Raji (cell line): ENCODE measurements at regions not wholly inside any gene's neighbourhood (a gene's known extent, or its start where the extent isn't known, plus 50 kb on each side); places are given as distances from the start of the nearest gene placed in this dataset.

Source experiments
- POLR2A ChIP-seq: IDR thresholded peaks from 2 replicates; pipeline ENCODE4 v1.6.1; 2011; ENCODE audit warnings: low read depth, low read length, control low read depth; ENCODE audit not compliant: insufficient read depth

GRCh38 chr3:182618085-182618732 is 175.1 kb upstream of the ATP11B start:
- no peak for TF ChIP-seq POLR2A

DNA sequence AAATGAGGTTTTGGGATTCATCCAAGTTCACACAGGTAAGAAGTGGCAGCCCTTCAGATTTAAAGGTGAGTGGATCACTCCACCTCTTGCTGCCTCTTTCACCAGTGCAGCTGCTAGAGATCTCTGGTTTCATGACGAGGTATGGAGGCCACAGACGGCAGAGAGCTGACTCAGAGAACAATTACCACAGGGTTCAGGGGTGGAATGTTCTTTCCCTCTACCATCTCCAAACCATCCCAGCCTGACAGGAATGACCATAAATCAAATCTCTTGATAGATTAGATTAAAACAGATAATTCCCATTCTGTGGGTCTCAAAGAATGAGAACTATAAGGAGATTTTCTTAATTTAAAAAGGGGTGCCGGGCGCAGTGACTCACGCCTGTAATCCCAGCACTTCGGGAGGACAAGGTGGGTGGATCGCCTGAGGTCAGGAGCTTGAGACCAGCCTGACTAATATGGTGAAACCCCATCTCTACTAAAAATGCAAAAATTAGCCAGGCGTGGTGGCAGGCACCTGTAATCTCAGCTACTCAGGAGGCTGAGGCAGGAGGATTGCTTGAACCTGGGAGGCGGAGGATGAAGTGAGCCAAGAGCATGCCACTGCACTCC is 174.2 kb upstream of the ATP11B start:
- no peak for TF ChIP-seq POLR2A

DNA sequence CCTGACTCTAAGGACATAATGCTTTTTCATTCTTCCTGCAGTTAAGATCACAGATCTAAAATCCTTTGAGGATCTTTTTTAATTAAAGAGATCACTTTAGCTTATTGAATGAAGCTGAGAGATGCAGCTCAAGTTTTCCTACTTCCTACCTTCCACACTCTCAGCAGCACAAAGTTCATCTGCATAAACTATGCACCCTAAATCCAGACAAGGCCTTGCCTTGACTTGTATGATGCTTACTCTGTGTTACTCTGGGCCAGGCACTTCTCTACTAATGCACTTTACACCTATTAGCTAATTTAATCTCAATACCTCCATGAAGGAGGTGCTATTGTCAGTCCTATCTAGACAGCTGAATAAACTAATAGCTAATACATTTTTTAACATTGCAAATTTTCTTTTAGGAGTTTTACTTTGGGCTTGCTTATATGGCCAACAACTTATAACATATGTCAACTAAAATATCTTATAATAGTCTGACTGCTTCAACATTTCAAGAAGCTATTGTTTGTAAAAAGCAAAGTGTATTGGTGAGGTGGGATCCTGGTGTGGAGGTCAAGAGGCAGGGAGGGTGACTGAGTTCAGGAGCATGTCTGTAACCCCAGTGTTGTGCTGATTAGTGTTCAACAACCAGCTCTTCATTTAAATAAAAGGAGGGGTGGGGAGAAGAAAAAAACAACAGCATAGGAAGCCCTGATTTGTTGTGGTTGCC is 172.4 kb upstream of the ATP11B start:
- TF ChIP-seq POLR2A: no peak

DNA sequence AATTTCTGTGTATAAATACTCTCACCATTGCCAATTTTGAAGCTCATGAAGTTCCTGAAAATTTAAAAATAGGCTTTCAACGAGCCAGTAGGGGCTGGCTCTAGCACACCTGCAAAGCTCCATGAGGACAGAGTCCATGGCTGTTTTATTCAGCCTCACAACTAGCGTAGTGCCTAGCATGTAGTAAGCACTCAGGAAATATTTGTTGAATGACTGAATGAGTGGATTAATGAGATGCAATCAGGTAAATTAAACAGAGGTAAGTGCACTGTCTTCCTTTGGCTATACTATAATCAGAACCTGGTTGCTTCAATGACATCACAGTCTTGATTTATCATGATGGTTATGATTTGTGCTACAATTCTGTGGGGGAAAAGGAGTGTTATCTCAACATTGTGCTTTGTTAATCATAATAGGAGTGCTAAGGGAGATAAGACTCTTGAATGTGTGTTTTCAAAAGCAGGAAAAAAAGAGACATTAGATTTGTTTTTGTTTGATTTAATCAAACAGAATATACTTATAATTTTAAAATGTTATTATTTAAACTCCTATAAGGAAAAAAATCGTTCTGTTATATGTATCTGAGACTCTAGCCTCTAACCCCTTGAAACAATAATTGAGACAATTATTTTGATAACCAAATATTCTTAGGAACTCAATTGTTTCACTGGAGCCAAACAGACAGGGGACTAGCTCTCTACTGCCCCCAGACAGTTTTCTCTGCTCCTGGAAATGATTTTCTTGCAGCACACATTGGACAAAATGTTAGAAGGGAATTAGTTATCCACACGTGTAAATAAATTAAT is 171.7 kb upstream of the ATP11B start:
- no peak for TF ChIP-seq POLR2A

- no peak for TF ChIP-seq POLR2A
These were observed 171.1 kb upstream of the ATP11B start for GRCh38 chr3:182622241-182622545.

DNA sequence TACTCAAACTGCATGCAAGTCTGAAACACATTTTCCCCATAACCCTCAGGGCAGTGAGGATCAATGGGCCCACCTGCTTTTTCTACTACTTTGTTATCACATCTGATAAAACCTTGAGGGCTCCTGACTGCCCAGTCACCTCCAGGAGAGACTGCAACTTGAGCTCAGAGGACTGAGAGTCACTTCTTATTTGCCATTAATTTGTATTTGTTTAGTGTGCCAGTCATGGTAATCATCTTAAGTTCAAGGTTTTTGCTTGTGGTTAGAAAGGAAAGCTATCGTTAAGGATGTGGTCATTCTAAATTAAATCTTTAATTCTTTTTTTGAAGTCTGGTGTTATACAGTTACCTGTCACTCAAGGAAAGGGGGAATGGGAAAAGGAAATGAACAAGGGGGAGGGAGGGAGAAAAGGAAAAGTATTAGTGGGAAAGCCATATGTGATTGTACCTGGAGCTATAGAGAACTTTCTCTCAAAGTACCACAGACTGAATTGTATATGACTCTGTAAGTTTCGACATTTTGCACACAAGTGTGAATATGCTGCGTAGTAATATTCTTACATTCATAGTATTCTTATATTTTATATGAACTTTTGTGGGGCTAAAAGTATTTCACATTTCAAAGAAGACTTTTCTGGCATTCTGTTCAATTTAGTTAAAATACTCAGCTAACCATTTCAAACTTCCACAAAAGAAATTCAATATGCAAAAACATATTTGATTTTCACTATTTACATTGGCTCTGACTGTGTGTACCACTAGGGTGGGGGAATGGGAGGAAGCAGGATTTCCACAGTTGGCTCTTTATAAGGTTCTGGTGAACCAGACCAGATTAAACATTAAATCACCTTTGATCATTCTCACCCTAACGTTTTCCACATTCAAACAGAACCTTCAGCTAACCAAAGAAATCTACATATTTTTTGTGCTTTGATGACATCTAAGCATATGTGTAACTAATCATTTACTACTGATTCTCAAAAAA is 166.5 kb upstream of the ATP11B start:
- no peak for TF ChIP-seq POLR2A

- TF ChIP-seq POLR2A: no peak
These were observed 164.8 kb upstream of the ATP11B start for GRCh38 chr3:182628531-182628930.

- TF ChIP-seq POLR2A: no peak
These were observed 163.8 kb upstream of the ATP11B start for GRCh38 chr3:182629521-182629920.

DNA sequence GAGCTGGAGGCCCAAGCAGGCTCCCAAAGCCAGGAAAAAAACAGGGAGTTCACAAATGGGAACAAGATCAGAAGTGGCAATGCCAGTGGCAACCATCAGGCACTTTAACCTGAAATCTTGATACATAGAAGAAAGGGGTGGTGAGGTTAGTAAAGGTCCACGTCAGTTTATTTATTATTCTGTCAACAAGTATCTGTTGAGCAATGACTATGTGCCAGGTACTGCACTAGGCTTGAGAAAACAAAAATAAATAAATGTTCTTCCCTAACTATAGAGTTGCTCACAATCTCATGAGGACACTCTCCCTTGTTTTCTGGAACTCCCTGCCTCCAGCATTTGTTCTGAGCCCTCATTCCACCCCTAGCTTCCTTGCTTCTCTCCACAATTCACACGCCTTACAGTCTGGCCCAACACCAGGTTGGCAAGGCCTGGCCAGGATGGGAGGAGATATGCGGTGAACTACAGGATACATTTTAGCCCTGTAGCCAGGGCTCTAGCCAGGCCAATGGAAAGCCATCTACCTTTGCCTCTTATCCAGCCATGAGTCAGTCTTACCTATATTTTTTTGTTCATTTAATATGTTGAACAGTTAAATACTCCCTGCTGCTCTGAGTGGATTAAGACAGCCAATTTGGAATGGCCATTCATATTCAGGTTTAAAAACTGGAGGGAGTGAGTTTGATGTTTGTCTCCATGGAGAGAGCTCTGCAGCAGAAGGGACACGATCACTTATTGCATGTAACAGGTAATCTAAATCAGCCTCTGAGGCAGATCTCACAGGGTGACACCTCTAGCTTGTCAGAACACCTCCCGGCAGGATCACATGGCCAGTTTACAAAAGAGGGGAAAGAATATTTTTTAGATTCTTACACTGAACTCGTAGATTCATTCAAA is 161.9 kb upstream of the ATP11B start:
- TF ChIP-seq POLR2A: no peak

DNA sequence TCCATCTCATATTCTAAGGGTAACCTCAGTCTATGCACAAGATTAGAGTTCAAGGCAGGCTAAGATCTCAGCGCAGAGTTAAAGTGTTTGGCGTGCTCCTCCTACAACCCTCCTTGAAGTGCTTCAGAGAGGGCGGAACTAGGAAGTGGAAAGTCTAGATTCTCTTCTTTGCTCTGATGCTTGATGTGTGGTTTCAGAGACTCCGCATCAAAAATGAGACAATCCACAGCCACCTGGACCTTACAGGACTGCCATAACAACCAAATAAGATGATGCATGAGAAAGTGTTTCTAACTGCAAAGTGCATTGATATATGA is 161.3 kb upstream of the ATP11B start:
- TF ChIP-seq POLR2A: no peak

DNA sequence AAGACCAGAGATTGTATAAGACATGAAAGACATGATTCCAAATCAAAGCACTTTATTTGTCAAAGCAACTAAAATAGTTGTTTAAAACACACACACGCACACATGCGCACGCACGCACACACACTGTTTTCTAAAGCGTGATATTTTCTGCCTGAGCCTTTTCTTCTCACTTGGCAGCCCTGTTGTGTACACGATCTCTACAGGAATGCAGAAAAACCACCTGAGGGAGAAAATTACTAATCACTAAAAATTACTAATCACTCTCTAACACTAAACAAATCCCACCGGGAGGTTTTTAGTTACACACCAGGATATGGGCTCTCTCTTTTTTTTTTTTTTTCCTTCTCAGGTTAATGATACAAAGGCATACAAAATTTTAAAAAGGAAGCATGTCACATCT is 160.1 kb upstream of the ATP11B start:
- no peak for TF ChIP-seq POLR2A

- no peak for TF ChIP-seq POLR2A
These were observed 156.7 kb upstream of the ATP11B start for GRCh38 chr3:182636646-182637045.

- TF ChIP-seq POLR2A: no peak
These were observed 155.8 kb upstream of the ATP11B start for GRCh38 chr3:182637350-182638110.
